ENCODE measurements at regions not wholly inside any gene's neighbourhood (a gene's known extent, or its start where the extent isn't known, plus 50 kb on each side); places are given as distances from the start of the nearest gene placed in this dataset.
"Not testable (repeated sequence)": the region's sequence is repeated elsewhere in the genome, so short reads cannot be mapped to it uniquely, and the experiment has no call there.

DNA sequence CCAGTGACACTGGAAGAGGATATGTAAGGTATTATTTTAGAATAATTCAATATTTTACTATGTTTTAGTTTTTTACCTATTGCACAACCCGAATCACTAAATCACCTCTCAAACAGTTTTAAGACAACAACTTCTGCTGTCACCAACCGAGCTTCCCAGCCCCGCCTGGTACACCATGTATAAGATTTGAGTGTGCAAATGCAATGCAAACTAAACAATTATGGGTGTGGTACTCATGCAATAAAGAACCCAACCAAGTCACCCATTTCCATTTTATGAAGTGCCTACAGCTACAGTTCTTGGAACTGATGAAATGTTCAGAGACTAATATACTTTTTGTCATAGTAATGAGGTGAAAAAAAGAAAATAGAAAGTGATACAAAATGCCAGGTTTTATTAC is 256.2 kb downstream of the TAFA4 start:
- no peak for DNase-seq (ENCODE audit: low spot score)
- H3K27me3 ChIP-seq = peaks cover 0 to 3% of the 10 kb centered on the region in 2 donors
- H3K4me3 ChIP-seq = no peak overlapping the region
- H3K27ac ChIP-seq = no peak overlapping the region
- H3K9me3 ChIP-seq = no peaks in the 10 kb centered on the region
- TF ChIP-seq CTCF (IDR thresholded peaks at IDR 0.05) = no peak
- no peaks in the 10 kb centered on the region for H3K36me3 ChIP-seq
- H3K4me1 ChIP-seq = no peaks in the 10 kb centered on the region

GRCh38 chr3:68667346-68667745 is 265.0 kb downstream of the TAFA4 start:
- H3K4me1 ChIP-seq = no peaks in the 10 kb centered on the region
- H3K4me3 ChIP-seq = no peak overlapping the region
- H3K27me3 ChIP-seq = no peaks in the 10 kb centered on the region
- TF ChIP-seq CTCF (IDR thresholded peaks at IDR 0.05) = no peak
- no peaks in the 10 kb centered on the region for H3K9me3 ChIP-seq
- H3K27ac ChIP-seq = no peak overlapping the region
- H3K36me3 ChIP-seq = no peaks in the 10 kb centered on the region
- no peak for DNase-seq (ENCODE audit: low spot score)

DNA sequence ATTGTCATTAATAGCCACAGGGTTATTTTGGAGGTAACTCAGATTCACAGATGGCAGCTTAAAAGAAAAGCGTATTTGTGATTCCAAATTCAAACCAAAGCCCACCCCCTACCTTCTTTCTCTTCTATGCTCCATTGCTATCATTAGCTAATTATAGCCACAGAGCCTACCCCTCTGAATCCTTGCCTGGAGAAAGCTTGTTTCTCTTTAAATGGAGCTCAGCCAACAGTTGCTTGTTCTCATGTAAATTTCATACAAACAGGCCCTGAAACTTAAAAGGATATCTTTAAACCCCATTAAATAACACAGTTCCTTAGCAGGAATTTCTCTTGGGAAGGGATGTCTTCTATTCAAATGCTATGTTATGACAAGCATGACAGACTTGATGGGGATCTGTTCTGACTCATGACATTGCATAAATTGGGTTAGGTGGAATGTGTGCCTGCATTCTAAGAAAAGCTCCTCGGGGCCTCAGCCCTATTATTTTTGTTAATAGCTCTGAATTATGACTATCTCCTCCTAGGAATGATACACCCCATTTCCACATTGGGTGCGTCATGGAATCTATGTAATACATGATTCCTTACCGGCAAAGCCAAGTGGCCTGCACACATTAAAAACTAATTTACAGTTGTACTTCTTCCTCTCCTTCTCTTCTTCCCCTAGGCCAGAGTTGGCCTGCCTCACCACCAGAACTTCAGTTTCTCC is 265.8 kb downstream of the TAFA4 start:
- DNase-seq (ENCODE audit: low spot score) = no peak
- H3K27ac ChIP-seq = no peak overlapping the region
- H3K4me3 ChIP-seq = no peak overlapping the region
- TF ChIP-seq CTCF (IDR thresholded peaks at IDR 0.05) = no peak
- no peaks in the 10 kb centered on the region for H3K36me3 ChIP-seq
- no peaks in the 10 kb centered on the region for H3K4me1 ChIP-seq
- no peaks in the 10 kb centered on the region for H3K27me3 ChIP-seq
- H3K9me3 ChIP-seq = no peaks in the 10 kb centered on the region

DNA sequence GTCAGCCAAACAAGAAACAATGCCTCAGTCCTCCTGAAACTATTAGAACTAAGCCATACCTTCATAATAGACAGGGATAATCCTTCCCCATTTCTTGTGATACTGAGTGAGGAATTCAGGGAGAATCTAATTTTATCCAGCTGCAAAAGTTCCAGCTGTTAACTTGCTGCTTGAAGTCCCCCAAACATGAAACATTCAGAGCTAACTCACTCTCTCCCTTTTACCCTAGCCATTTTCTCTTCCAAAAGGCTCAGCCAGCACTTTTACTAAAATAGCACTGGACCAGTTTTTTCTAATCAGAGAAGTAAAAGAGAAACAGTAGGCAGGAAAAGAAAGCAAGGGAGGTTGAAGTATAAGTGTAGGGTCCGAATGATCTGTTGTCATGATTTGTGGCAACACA is 268.1 kb downstream of the TAFA4 start:
- Histone ChIP-seq H3K27me3 (no peaks in the 10 kb centered on the region), H3K36me3 (no peaks in the 10 kb centered on the region), H3K9me3 (no peaks in the 10 kb centered on the region), H3K27ac (no peak overlapping the region), H3K4me3 (no peak overlapping the region), H3K4me1 (no peaks in the 10 kb centered on the region)
- TF ChIP-seq CTCF (IDR thresholded peaks at IDR 0.05) = no peak
- DNase-seq (ENCODE audit: low spot score) = no peak

GRCh38 chr3:68662176-68662575 is 270.2 kb downstream of the TAFA4 start:
- Histone ChIP-seq H3K4me3 (no peak overlapping the region), H3K36me3 (no peaks in the 10 kb centered on the region), H3K4me1 (no peaks in the 10 kb centered on the region), H3K27me3 (no peaks in the 10 kb centered on the region), H3K9me3 (no peaks in the 10 kb centered on the region), H3K27ac (no peak overlapping the region)
- no peak for TF ChIP-seq CTCF (IDR thresholded peaks at IDR 0.05)
- no peak for DNase-seq (ENCODE audit: low spot score)

DNA sequence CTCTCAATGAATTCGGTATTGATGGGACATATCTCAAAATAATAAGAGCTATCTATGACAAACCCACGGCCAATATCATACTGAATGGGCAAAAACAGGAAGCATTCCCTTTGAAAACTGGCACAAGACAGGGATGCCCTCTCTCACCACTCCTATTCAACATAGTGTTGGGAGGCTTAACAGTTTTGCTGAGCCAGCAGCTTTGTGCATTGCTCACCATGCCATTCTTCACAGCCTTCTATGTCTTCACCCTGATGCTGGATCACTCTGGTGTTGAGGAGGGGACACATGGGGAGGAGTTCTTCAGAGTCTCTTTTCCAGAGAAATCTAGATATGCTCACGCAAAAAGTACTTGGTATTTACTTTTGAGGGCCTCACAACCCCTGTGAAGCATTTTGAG is 281.7 kb downstream of the TAFA4 start:
- H3K27me3 ChIP-seq; H3K36me3 ChIP-seq; H3K27ac ChIP-seq; H3K4me1 ChIP-seq; H3K9me3 ChIP-seq; H3K4me3 ChIP-seq; DNase-seq (ENCODE audit: low spot score): not testable (repeated sequence)

Measured in right atrium auricular region (tissue), 2 donors.